Mesodermal cell (in vitro differentiated cells): ENCODE measurements at regions not wholly inside any gene's neighbourhood (a gene's known extent, or its start where the extent isn't known, plus 50 kb on each side); places are given as distances from the start of the nearest gene placed in this dataset.

Experiments used
- H3K27ac ChIP-seq: 2 replicates; pipeline ENCODE4 v1.7.0; 2013; ENCODE audit warnings: mild to moderate bottlenecking, low read depth, low read length, moderate library complexity; ENCODE audit not compliant: severe bottlenecking
- H3K36me3 ChIP-seq: 2 replicates; pipeline ENCODE4 v1.7.1; 2013; ENCODE audit warnings: mild to moderate bottlenecking, low read length, moderate library complexity; ENCODE audit not compliant: control insufficient read depth, insufficient read depth
- H3K4me1 ChIP-seq: one replicate; pipeline ENCODE4 v1.7.1; 2013; ENCODE audit warnings: mild to moderate bottlenecking, low read length; ENCODE audit not compliant: insufficient read depth, control insufficient read depth, poor library complexity, severe bottlenecking
- H3K4me3 ChIP-seq: 2 replicates; pipeline ENCODE4 v1.7.0; 2013; ENCODE audit warnings: low read length, control low read depth, mild to moderate bottlenecking; ENCODE audit not compliant: insufficient read depth, poor library complexity, severe bottlenecking; ENCODE audit errors: extremely low read depth
- H3K9me3 ChIP-seq: 2 replicates; pipeline ENCODE4 v1.7.1; 2013; ENCODE audit warnings: mild to moderate bottlenecking, low read length, moderate library complexity; ENCODE audit not compliant: control insufficient read depth
- WGBS, 2 experiments: methylation state at CpG; one replicate each; pipeline ENCODE4 v1.1.5; 2013; ENCODE audit warnings: missing lambda C conversion rate in 2 of 2; ENCODE audit not compliant: insufficient coverage in 2 of 2; 5-methylcytosine and 5-hydroxymethylcytosine counted together

DNA sequence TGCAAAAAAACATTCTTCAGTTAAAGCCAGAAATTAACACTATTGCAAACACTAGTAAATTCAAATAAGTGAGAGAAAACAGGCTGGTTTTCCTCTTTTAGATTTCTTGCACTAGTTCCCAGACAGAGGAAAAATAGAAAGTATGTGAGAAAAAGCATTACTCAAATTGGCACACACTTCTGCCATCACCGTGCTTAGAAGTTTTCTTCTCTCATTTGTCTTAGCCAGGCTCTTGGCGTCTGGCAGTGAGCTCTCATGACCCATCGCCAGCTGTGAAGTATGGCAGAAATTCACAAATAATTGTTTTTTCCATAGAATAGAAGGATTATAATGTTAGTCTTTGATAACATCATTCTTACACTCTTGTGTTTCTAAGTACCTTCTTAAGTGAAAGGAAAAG, 515.9 kb downstream of the GBE1 start:
- H3K4me1 ChIP-seq: peaks cover 3% of the 10 kb centered on the region
- H3K4me3 ChIP-seq: no peak overlapping the region
- H3K27ac ChIP-seq: no peak overlapping the region
- 100% methylated on average over 1 of the region's 3 CpGs; no CpG with 5 or more reads in 1 of the 2 experiments for WGBS, 2 experiments
- H3K9me3 ChIP-seq: no peaks in the 10 kb centered on the region
- no peaks in the 10 kb centered on the region for H3K36me3 ChIP-seq

DNA sequence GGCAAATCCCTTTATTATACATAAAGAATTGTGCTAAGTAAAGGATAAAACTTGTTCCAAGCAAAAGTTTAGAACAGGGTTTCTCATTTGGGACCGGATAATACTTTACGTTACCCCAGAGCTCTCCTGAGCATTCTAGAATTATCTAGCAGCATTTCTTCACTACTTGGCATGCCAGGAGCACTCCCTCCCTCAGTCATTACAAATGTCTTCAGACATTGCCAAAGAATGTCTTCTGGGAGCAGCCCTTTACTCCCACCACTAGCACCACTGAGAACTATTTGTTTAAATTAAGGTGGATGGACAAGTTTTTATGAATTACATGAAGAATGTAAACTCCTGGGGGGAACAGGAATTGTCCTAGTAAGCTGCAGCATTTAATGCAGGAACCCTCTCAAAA, 516.4 kb downstream of the GBE1 start:
- Histone ChIP-seq H3K9me3 (no peaks in the 10 kb centered on the region), H3K27ac (no peak overlapping the region), H3K4me1 (peaks cover 3% of the 10 kb centered on the region), H3K36me3 (no peaks in the 10 kb centered on the region), H3K4me3 (no peak overlapping the region)
- WGBS, 2 experiments: 93 to 96% methylated on average over 2 of the region's 2 CpGs

GRCh38 chr3:81244231-81244630, 517.2 kb downstream of the GBE1 start:
- Histone ChIP-seq H3K4me3 (no peak overlapping the region), H3K27ac (no peak overlapping the region), H3K36me3 (no peaks in the 10 kb centered on the region), H3K9me3 (no peaks in the 10 kb centered on the region), H3K4me1 (peaks cover under 1% of the 10 kb centered on the region)
- 89 to 97% methylated on average over 2 to 3 of the region's 3 CpGs for WGBS, 2 experiments

DNA sequence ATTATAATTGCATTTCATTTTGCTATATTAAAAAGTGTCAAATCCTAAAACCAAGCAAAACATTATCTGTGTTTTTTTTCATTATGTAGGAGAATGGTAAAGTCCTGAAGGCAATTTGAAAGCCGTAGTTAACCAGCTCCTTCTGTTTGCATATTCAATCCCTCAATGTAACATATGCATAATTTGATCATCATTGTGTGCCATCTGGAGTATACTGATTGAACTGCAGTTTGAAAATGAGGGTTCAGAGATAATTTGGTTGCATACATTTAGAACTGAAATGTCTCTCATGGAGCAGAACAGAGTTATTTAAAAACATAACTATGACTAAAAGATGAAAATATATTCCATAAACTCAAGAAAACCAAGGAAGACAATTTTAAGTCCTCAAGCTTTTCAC, 518.6 kb downstream of the GBE1 start:
- WGBS, 2 experiments: no CpG with 5 or more reads among the region's 1 CpG
- Histone ChIP-seq H3K27ac (no peak overlapping the region), H3K4me1 (no peaks in the 10 kb centered on the region), H3K36me3 (no peaks in the 10 kb centered on the region), H3K9me3 (no peaks in the 10 kb centered on the region), H3K4me3 (no peak overlapping the region)

GRCh38 chr3:81237181-81237580, 524.3 kb downstream of the GBE1 start:
- no CpG with 5 or more reads among the region's 1 CpG for WGBS, 2 experiments
- no peak overlapping the region for H3K27ac ChIP-seq
- no peaks in the 10 kb centered on the region for H3K36me3 ChIP-seq
- H3K4me1 ChIP-seq: no peaks in the 10 kb centered on the region
- no peak overlapping the region for H3K4me3 ChIP-seq
- H3K9me3 ChIP-seq: no peaks in the 10 kb centered on the region

DNA sequence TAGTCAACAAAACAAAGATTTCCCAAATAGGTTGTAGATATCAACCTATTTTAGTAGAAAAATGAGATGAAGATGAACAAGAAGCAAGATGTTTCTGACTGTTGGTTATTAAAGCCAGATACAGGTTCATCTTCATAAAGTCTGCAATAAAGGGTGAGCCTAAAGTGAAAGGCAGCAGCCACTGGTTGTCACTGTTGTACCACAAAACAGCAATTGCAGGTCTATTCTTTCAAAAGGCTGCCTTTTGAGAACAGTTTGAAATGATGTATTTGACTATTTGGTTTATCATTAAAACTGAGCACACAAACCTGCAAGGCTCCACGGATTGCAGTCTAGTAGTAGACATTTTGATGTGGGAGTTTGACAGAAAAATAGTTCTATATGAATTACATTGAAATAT, 543.4 kb downstream of the GBE1 start:
- H3K4me1 ChIP-seq: no peaks in the 10 kb centered on the region
- no peaks in the 10 kb centered on the region for H3K9me3 ChIP-seq
- H3K4me3 ChIP-seq: no peak overlapping the region
- no CpG with 5 or more reads among the region's 1 CpG for WGBS, 2 experiments
- no peak overlapping the region for H3K27ac ChIP-seq
- no peaks in the 10 kb centered on the region for H3K36me3 ChIP-seq

DNA sequence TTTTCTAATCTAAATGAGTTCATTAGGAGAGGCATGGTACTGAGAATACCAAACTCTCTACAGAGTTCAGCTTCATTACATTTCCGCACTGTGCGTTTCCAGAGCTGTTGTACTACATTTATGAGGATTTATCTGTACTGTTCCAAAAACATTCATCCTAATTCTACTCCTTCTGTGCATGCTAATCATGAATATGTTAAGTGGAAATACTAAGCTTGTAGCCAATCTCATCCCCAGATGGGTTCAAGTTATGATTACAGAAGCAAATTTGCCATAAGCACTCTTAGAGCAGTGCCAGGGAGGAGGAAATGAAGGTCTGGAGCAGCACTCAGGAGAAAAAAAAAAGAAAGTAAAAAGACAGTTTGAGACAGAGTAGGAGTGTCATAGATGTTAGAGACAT, 544.3 kb downstream of the GBE1 start:
- no peaks in the 10 kb centered on the region for H3K36me3 ChIP-seq
- no peak overlapping the region for H3K4me3 ChIP-seq
- WGBS, 2 experiments: 100% methylated on average over 1 of the region's 2 CpGs; no CpG with 5 or more reads in 1 of the 2 experiments
- H3K4me1 ChIP-seq: no peaks in the 10 kb centered on the region
- H3K27ac ChIP-seq: no peak overlapping the region
- no peaks in the 10 kb centered on the region for H3K9me3 ChIP-seq

- WGBS, 2 experiments: 93 to 100% methylated on average over 2 of the region's 4 CpGs
These were observed 545.3 kb downstream of the GBE1 start for GRCh38 chr3:81216192-81216591.

GRCh38 chr3:81214631-81215030, 546.8 kb downstream of the GBE1 start:
- H3K36me3 ChIP-seq: no peaks in the 10 kb centered on the region
- no peak overlapping the region for H3K27ac ChIP-seq
- WGBS, 2 experiments: 100% methylated on average over 1 of the region's 1 CpG; no CpG with 5 or more reads in 1 of the 2 experiments
- H3K9me3 ChIP-seq: no peaks in the 10 kb centered on the region
- H3K4me1 ChIP-seq: no peaks in the 10 kb centered on the region
- H3K4me3 ChIP-seq: no peak overlapping the region

More at GRCh38 chr3:81216192-81216591, 545.3 kb downstream of the GBE1 start:
- no peaks in the 10 kb centered on the region for H3K4me1 ChIP-seq
- no peaks in the 10 kb centered on the region for H3K36me3 ChIP-seq
- H3K4me3 ChIP-seq: no peak overlapping the region
- no peak overlapping the region for H3K27ac ChIP-seq
- no peaks in the 10 kb centered on the region for H3K9me3 ChIP-seq

DNA sequence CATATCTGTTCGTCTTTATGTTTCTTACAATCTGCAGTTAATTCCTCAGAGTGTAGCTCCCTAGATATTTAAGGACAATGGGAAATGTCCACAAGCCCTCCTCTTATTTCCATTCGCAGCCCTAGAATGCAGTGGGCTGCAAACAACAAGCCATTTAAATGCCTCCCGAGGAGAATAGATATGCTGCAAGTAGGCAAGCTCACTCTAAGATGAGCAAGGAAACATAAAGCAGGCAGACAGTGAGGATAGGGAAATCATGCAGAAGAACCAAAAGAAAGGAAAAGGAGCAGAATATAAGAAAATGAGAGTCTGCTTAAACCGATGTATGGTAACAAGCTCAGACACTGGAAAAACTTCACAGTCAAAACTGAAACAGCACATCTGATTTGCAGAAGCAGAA, 561.9 kb downstream of the GBE1 start:
- no peak overlapping the region for H3K27ac ChIP-seq
- peaks cover 3% of the 10 kb centered on the region for H3K4me1 ChIP-seq
- H3K4me3 ChIP-seq: no peak overlapping the region
- 63 to 100% methylated on average over 1 to 2 of the region's 4 CpGs for WGBS, 2 experiments
- no peaks in the 10 kb centered on the region for H3K36me3 ChIP-seq
- no peaks in the 10 kb centered on the region for H3K9me3 ChIP-seq

DNA sequence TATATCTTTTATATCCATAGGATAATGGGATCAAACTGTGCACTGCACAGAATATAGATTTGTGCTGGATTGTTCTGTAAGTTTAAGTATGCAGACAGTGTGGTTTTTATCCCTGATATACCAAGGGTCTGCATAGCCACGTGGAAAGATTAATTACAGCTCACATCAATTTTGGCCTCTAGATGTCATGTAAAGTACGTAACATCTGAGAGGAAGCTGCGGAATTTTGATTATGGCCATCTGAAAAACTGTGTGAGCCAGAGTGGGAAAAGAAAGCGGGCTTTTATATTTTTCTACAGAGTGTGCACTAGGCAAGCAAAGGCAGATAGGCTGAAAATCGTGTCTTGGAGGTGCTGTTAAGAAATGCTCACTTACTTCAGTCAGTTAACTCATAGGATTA, 562.7 kb downstream of the GBE1 start:
- no peaks in the 10 kb centered on the region for H3K36me3 ChIP-seq
- H3K4me3 ChIP-seq: no peak overlapping the region
- H3K27ac ChIP-seq: no peak overlapping the region
- peaks cover 3% of the 10 kb centered on the region for H3K4me1 ChIP-seq
- 86 to 87% methylated on average over 3 to 4 of the region's 5 CpGs for WGBS, 2 experiments
- H3K9me3 ChIP-seq: no peaks in the 10 kb centered on the region
